Bronchial epithelial cell (primary cell): ENCODE measurements at regions not wholly inside any gene's neighbourhood (a gene's known extent, or its start where the extent isn't known, plus 50 kb on each side); places are given as distances from the start of the nearest gene placed in this dataset.

Experiments used
- DNase-seq: peaks from one replicate; pipeline ENCODE4 v3.0.0-alpha.2; 2010; ENCODE audit warnings: low read depth
- FAIRE-seq: peaks from 2 replicates; lab custom pipeline; 2011; peaks lifted over from hg19 to GRCh38; lab: Jason Lieb, UNC
- H3K27me3 ChIP-seq: 2 replicates; pipeline ENCODE4 v1.5.1; 2011; ENCODE audit warnings: low read length; ENCODE audit not compliant: control insufficient read depth, insufficient read depth
- H3K36me3 ChIP-seq: 2 replicates; pipeline ENCODE4 v1.5.1; 2011; ENCODE audit warnings: low read length; ENCODE audit not compliant: control insufficient read depth, insufficient read depth
- H3K4me3 ChIP-seq: 2 replicates; pipeline ENCODE4 v1.5.1; 2011; ENCODE audit warnings: mild to moderate bottlenecking, low read depth, low read length, control low read depth
- TF ChIP-seq, protein P1 (sequence below): IDR thresholded peaks from 2 replicates; pipeline ENCODE4 v1.5.1; 2011; ENCODE audit warnings: mild to moderate bottlenecking, moderate library complexity, low read length, control low read depth, inconsistent platforms; ENCODE audit not compliant: insufficient read depth, severe bottlenecking

DNA sequence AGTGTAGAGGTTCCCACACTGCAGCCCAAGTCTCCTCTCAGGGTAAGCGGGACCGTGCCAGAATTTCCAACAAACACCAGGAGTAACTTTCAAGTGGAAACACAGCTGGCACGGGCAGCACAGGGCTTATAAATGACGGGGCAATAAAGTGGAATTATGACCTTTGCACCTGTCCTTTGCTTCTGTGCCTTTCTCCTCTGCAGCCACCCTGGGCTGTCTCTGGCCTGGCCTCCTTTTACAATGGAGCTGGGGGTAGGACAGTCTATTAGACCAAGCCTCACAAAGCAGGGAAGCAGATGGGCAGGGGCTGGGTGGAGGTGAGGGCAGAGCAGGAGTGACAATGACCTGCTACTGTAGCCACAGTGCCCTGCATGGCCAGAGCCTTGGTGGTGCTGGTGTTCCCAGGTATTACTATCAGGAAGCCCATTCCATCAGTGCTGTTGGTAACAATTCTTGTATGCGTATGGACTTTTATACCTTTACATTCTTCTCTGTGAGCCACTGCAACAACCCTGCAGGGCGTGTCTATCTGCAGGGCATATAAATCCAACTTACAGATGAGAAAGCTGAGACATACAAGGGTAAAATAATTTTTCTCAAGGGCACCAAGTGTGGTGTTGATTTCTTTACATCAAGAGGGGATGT lies 387.8 kb downstream of the CTTN start:
- Histone ChIP-seq H3K36me3 (no peaks in the 10 kb centered on the region), H3K4me3 (no peak overlapping the region), H3K27me3 (no peaks in the 10 kb centered on the region)
- no peak for FAIRE-seq
- TF ChIP-seq, protein P1, sequence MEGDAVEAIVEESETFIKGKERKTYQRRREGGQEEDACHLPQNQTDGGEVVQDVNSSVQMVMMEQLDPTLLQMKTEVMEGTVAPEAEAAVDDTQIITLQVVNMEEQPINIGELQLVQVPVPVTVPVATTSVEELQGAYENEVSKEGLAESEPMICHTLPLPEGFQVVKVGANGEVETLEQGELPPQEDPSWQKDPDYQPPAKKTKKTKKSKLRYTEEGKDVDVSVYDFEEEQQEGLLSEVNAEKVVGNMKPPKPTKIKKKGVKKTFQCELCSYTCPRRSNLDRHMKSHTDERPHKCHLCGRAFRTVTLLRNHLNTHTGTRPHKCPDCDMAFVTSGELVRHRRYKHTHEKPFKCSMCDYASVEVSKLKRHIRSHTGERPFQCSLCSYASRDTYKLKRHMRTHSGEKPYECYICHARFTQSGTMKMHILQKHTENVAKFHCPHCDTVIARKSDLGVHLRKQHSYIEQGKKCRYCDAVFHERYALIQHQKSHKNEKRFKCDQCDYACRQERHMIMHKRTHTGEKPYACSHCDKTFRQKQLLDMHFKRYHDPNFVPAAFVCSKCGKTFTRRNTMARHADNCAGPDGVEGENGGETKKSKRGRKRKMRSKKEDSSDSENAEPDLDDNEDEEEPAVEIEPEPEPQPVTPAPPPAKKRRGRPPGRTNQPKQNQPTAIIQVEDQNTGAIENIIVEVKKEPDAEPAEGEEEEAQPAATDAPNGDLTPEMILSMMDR: no peak
- no peak for DNase-seq

DNA sequence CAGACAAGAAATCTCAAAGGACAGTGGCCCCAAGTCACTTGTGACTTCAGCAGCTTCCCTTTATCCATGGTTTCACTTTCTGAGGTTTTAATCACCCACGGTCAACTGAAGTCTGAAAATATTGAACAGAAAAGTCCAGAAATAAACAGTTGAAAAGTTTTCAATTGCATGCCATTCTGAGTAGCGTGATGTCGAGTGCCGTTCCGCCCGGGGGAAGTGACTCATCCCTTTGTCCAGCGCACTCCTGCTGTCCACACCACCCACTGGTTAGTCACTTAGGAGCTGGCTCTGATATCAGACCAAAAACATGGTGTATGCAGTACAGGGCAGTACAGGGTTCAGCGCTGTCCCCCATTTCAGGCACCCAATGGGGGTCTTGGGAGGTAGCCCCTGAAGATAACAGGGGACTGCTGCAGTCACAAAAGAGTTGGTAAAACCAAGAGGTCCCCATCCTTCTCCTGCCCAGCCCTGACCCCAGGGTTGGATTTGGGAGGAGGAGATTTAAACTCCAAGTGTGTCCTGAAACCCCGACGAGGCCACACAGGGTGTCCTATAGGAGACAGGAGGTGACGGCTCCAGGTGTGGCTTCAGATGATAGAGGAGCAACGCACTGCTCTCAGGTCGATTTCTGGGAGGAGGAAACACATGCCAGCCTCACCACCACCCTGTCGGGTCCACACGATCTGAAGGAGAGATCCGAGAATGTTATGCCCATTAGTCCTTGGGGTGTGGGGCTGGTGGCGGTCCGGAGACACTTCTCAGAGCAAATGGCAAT lies 390.1 kb downstream of the CTTN start:
- H3K27me3 ChIP-seq: no peaks in the 10 kb centered on the region
- H3K36me3 ChIP-seq: no peaks in the 10 kb centered on the region
- H3K4me3 ChIP-seq: no peak overlapping the region
- DNase-seq: peak; percentile 87
- FAIRE-seq: peak; percentile 97
- TF ChIP-seq, protein P1: no peak

DNA sequence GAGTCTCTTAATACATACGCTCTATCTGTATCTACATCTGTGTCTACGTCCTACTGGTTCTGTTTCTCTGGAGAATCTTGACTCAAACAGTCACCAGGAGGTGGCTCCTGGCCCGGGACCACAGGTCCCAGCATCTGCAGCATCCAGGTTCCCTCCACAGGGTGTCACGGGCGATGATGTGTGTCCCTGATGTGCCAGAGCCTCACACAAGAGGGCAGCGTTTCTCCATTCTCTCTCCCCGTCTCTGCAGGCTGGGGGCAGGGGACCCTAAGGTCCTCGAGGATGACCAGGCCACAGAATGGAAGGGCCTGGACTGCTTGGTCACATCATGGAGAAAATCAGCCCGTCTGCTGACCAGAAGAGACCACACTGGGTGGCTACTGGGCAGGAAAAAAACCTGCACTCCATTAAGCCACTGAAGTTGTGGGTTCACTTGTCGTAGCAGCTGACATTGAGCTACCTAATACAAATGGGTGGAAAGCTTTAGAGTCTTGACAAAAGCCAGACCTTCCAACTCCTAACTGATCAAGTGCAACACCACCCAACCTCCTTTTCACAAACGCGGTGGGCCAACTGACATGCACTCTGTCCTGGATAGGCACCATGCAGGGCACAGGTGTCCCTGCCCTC lies 392.5 kb downstream of the CTTN start:
- Histone ChIP-seq H3K36me3 (no peaks in the 10 kb centered on the region), H3K4me3 (no peak overlapping the region), H3K27me3 (no peaks in the 10 kb centered on the region)
- DNase-seq (no peak), FAIRE-seq (peak; percentile 95)
- TF ChIP-seq, protein P1: no peak

- TF ChIP-seq, protein P1: peak; percentile 21
- DNase-seq (peak; percentile 3), FAIRE-seq (no peak)
- Histone ChIP-seq H3K36me3 (no peaks in the 10 kb centered on the region), H3K4me3 (no peak overlapping the region), H3K27me3 (no peaks in the 10 kb centered on the region)
Measured at GRCh38 chr11:70796648-70797227, 398.4 kb downstream of the CTTN start.

DNA sequence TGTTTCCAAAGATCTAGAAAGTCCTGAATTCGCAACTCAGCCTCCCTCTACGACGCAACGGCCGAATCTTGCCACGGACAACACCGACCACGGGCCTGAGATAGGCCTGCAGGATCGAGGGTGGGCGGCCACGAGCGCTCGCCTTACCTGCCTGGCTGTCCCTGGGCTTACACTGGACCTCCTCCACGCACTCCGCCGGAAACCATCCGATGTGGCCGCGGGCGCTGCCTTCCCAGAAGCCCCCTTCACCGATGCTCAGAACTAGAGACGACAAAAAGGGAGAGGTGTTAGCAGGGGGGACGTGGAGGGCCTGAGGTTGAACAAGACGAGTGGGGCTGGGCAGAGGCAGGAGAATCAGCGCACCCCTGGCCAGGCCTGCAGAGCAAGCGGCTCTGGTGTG lies 400.0 kb downstream of the CTTN start:
- TF ChIP-seq, protein P1: no peak
- FAIRE-seq (no peak), DNase-seq (no peak)
- no peaks in the 10 kb centered on the region for H3K27me3 ChIP-seq
- H3K4me3 ChIP-seq: no peak overlapping the region
- no peaks in the 10 kb centered on the region for H3K36me3 ChIP-seq
